A673 (cell line): ENCODE measurements at regions not wholly inside any gene's neighbourhood (a gene's known extent, or its start where the extent isn't known, plus 50 kb on each side); places are given as distances from the start of the nearest gene placed in this dataset.

Experiments
- BruUV-seq: library from RNA; stranded (reverse); fragments of 400-500 nt; replicated peaks from 2 replicates; lab custom pipeline; 2021; lab: Mats Ljungman, UMichigan
- CTCF ChIA-PET: fragments of 300-600 bp; sonication (Branson Sonifier 250); formaldehyde crosslinking; loops from one replicate; lab custom pipeline; 2022; ENCODE audit warnings: antibody characterized with exemption; lab: Charles Lee
- POLR2A ChIA-PET: fragments of 300-600 bp; sonication (Branson Sonifier 250); formaldehyde crosslinking; loops from one replicate; lab custom pipeline; 2022; ENCODE audit warnings: antibody characterized with exemption; ENCODE audit not compliant: low non-redundant PET; lab: Charles Lee
- DNase-seq: peaks from one replicate; pipeline ENCODE4 v3.0.0-alpha.2; 2015; ENCODE audit warnings: low spot score
- H3K27ac ChIP-seq: fragments of 200-600 bp; sonication (generic); 2 replicates; pipeline ENCODE4 v1.5.1; 2016; ENCODE audit warnings: mixed run types, low read depth, mild to moderate bottlenecking, mixed read lengths, antibody characterized with exemption, low read length; ENCODE audit not compliant: poor library complexity, severe bottlenecking
- H3K27me3 ChIP-seq: fragments of 200-600 bp; sonication (generic); replicated peaks from 2 replicates; pipeline ENCODE4 v1.6.1; 2017; ENCODE audit warnings: mixed run types, low read depth, mild to moderate bottlenecking, mixed read lengths, antibody characterized with exemption, low read length; ENCODE audit not compliant: insufficient read depth, poor library complexity
- H3K36me3 ChIP-seq: fragments of 200-600 bp; sonication (generic); 2 replicates; pipeline ENCODE4 v1.6.1; 2016; ENCODE audit warnings: mixed run types, mild to moderate bottlenecking, mixed read lengths, antibody characterized with exemption, low read length; ENCODE audit not compliant: insufficient read depth, poor library complexity, severe bottlenecking
- H3K4me1 ChIP-seq: fragments of 200-600 bp; sonication (generic); 2 replicates; pipeline ENCODE4 v1.6.1; 2017; ENCODE audit warnings: mixed run types, mild to moderate bottlenecking, mixed read lengths, antibody characterized with exemption, low read length; ENCODE audit not compliant: insufficient read depth, poor library complexity, severe bottlenecking
- H3K4me3 ChIP-seq: fragments of 200-600 bp; sonication (generic); 2 replicates; pipeline ENCODE4 v1.5.1; 2016; ENCODE audit warnings: low read depth, mixed run types, mild to moderate bottlenecking, mixed read lengths, low read length; ENCODE audit not compliant: poor library complexity, severe bottlenecking
- H3K9me3 ChIP-seq: fragments of 200-600 bp; sonication (generic); 2 replicates; pipeline ENCODE4 v1.6.1; 2016; ENCODE audit warnings: mixed run types, low read depth, mild to moderate bottlenecking, mixed read lengths, antibody characterized with exemption, low read length; ENCODE audit not compliant: poor library complexity, severe bottlenecking
- CTCF ChIP-seq: fragments of 300-800, 200-600 bp; sonication (generic); conservative IDR thresholded peaks from 2 replicates; pipeline ENCODE4 v1.5.1; 2017; ENCODE audit warnings: low read depth, mild to moderate bottlenecking, antibody characterized with exemption, low read length, moderate library complexity, mixed read lengths
- EZH2 ChIP-seq: fragments of 200-600 bp; sonication (generic); IDR thresholded peaks from 2 replicates; pipeline ENCODE4 v1.6.1; 2017; ENCODE audit warnings: borderline replicate concordance, low read depth, mild to moderate bottlenecking, mixed read lengths, antibody characterized with exemption, low read length; ENCODE audit not compliant: poor library complexity, severe bottlenecking
- intact Hi-C: fragments of 100-400 bp; cut with micrococcal nuclease; formaldehyde crosslinking; loops from one replicate; pipeline ENCODE4 v1.10.0; 2022; ENCODE audit not compliant: unreplicated experiment

GRCh38 chr18:56291294-56291693 is 347.1 kb downstream of the TXNL1 start:
- intact Hi-C loops, result no loop called here
- no peaks in the 10 kb centered on the region for H3K36me3 ChIP-seq
- H3K4me3 ChIP-seq, result no peak overlapping the region
- no peak for DNase-seq
- TF ChIP-seq CTCF (no peak), EZH2 (no peak)
- no peak overlapping the region for H3K27ac ChIP-seq
- no TSS peak for BruUV-seq
- POLR2A ChIA-PET, result no interaction called here
- H3K27me3 ChIP-seq, result no peaks in the 10 kb centered on the region
- H3K9me3 ChIP-seq, result no peaks in the 10 kb centered on the region
- H3K4me1 ChIP-seq, result no peaks in the 10 kb centered on the region
- CTCF ChIA-PET, result no interaction called here

GRCh38 chr18:56289381-56289780 is 349.0 kb downstream of the TXNL1 start:
- ChIA-PET POLR2A (no interaction called here), CTCF (no interaction called here)
- Histone ChIP-seq H3K9me3 (no peaks in the 10 kb centered on the region), H3K27me3 (no peaks in the 10 kb centered on the region), H3K4me3 (no peak overlapping the region), H3K27ac (no peak overlapping the region), H3K4me1 (no peaks in the 10 kb centered on the region), H3K36me3 (no peaks in the 10 kb centered on the region)
- BruUV-seq, result no TSS peak
- TF ChIP-seq CTCF, result no peak
- no peak for TF ChIP-seq EZH2
- intact Hi-C loops, result no loop called here
- DNase-seq, result no peak

GRCh38 chr18:56286775-56287325 is 351.5 kb downstream of the TXNL1 start:
- DNase-seq, result peak; percentile 3

More at GRCh38 chr18:56286775-56287325, 351.5 kb downstream of the TXNL1 start:
- CTCF ChIA-PET, result no interaction called here
- no peak overlapping the region for H3K27ac ChIP-seq
- H3K36me3 ChIP-seq, result no peaks in the 10 kb centered on the region
- H3K4me1 ChIP-seq, result no peaks in the 10 kb centered on the region
- H3K9me3 ChIP-seq, result no peaks in the 10 kb centered on the region
- no peak overlapping the region for H3K4me3 ChIP-seq
- POLR2A ChIA-PET, result no interaction called here
- H3K27me3 ChIP-seq, result no peaks in the 10 kb centered on the region
- BruUV-seq, result no TSS peak
- intact Hi-C loops, result no loop called here
- TF ChIP-seq CTCF, result no peak
- no peak for TF ChIP-seq EZH2
